Tibial artery (tissue), 4 donors: ENCODE measurements at regions not wholly inside any gene's neighbourhood (a gene's known extent, or its start where the extent isn't known, plus 50 kb on each side); places are given as distances from the start of the nearest gene placed in this dataset.
"Not testable (repeated sequence)": the region's sequence is repeated elsewhere in the genome, so short reads cannot be mapped to it uniquely, and the experiment has no call there.

Experiments used
- DNase-seq, 2 donors: peaks; one replicate each; pipeline ENCODE4 v3.0.0-alpha.2; 2019
- H3K27ac ChIP-seq, 2 donors: fragments of 200-600 bp; sonication (generic) in 1 of 2; 1 replicate in 1 of 2; 2 replicates in 1 of 2; pipeline ENCODE4 v1.5.1; 2018 to 2019; ENCODE audit warnings: mild to moderate bottlenecking in 1 of 2
- H3K27me3 ChIP-seq, 2 donors: fragments of 200-600 bp; sonication (generic) in 1 of 2; one replicate each; pipeline versions ENCODE4 v1.5.1 to v1.6.0; 2016 to 2019
- H3K36me3 ChIP-seq, 3 donors: fragments of 200-600 bp; sonication (generic) in 2 of 3; one replicate each; pipeline ENCODE4 v1.5.1; 2016 to 2019; ENCODE audit warnings: mild to moderate bottlenecking in 2 of 3
- H3K4me1 ChIP-seq, 4 donors: fragments of 200-600 bp; sonication (generic) in 2 of 4; 1 replicate in 3 of 4; 2 replicates in 1 of 4; pipeline ENCODE4 v1.5.1; 2016 to 2019
- H3K4me3 ChIP-seq, 2 donors: fragments of 200-600 bp; sonication (generic) in 1 of 2; 1 replicate in 1 of 2; 2 replicates in 1 of 2; pipeline ENCODE4 v1.5.1; 2018 to 2019; ENCODE audit warnings: mild to moderate bottlenecking in 2 of 2
- H3K9me3 ChIP-seq, 3 donors: fragments of 200-600 bp; sonication (generic) in 1 of 3; one replicate each; pipeline ENCODE4 v1.5.1; 2016 to 2019
- CTCF ChIP-seq, 2 experiments: fragments of 200-600 bp in 1 of 2; fragments of 450-650 bp in 1 of 2; IDR thresholded peaks; one replicate each; pipeline ENCODE4 v1.5.1; 2017 to 2019; ENCODE audit warnings: antibody characterized with exemption in 2 of 2, mild to moderate bottlenecking in 1 of 2, moderate library complexity in 1 of 2
- intact Hi-C: fragments of 100-400 bp; cut with DNase I; formaldehyde crosslinking; loops from one replicate; pipeline ENCODE4 v1.15.0; 2023; ENCODE audit warnings: low total_unique reads

GRCh38 chr18:55974521-55974920, 386.5 kb upstream of the TCF4 start:
- H3K9me3 ChIP-seq = peaks cover 0 to 3% (median 0%) of the 10 kb centered on the region in 3 donors
- H3K4me1 ChIP-seq = no peaks in the 10 kb centered on the region
- no peak for DNase-seq
- no peaks in the 10 kb centered on the region for H3K36me3 ChIP-seq
- intact Hi-C loops = no loop called here
- no peaks in the 10 kb centered on the region for H3K27me3 ChIP-seq
- H3K4me3 ChIP-seq = no peak overlapping the region
- no peak overlapping the region for H3K27ac ChIP-seq
- TF ChIP-seq CTCF (IDR thresholded peaks at IDR 0.05) = no peak

- H3K9me3 ChIP-seq = no peaks in the 10 kb centered on the region
- no peaks in the 10 kb centered on the region for H3K4me1 ChIP-seq
- H3K4me3 ChIP-seq = no peak overlapping the region
- TF ChIP-seq CTCF (IDR thresholded peaks at IDR 0.05) = no peak
- H3K27me3 ChIP-seq = no peaks in the 10 kb centered on the region
- intact Hi-C loops = no loop called here
- no peak for DNase-seq
- H3K36me3 ChIP-seq = no peaks in the 10 kb centered on the region
- H3K27ac ChIP-seq = no peak overlapping the region
Measured at GRCh38 chr18:55968550-55968949, 380.6 kb upstream of the TCF4 start.

GRCh38 chr18:55967019-55967418, 379.0 kb upstream of the TCF4 start:
- TF ChIP-seq CTCF (IDR thresholded peaks at IDR 0.05) = no peak
- Histone ChIP-seq H3K27ac (no peak overlapping the region), H3K27me3 (no peaks in the 10 kb centered on the region), H3K4me3 (no peak overlapping the region), H3K4me1 (no peaks in the 10 kb centered on the region), H3K36me3 (no peaks in the 10 kb centered on the region), H3K9me3 (no peaks in the 10 kb centered on the region)
- intact Hi-C loops = no loop called here
- DNase-seq = no peak

- no peak for TF ChIP-seq CTCF (IDR thresholded peaks at IDR 0.05)
- intact Hi-C loops = no loop called here
- no peak overlapping the region for H3K4me3 ChIP-seq
- H3K36me3 ChIP-seq = no peaks in the 10 kb centered on the region
- H3K4me1 ChIP-seq = no peaks in the 10 kb centered on the region
- no peaks in the 10 kb centered on the region for H3K9me3 ChIP-seq
- DNase-seq = no peak
- H3K27me3 ChIP-seq = no peaks in the 10 kb centered on the region
- no peak overlapping the region for H3K27ac ChIP-seq
Measured at GRCh38 chr18:55964171-55964570, 376.2 kb upstream of the TCF4 start.

GRCh38 chr18:55953326-55953725, 365.3 kb upstream of the TCF4 start:
- H3K27me3 ChIP-seq = no peaks in the 10 kb centered on the region
- H3K4me3 ChIP-seq = no peak overlapping the region
- H3K4me1 ChIP-seq = no peaks in the 10 kb centered on the region
- H3K9me3 ChIP-seq = no peaks in the 10 kb centered on the region
- DNase-seq = no peak
- H3K27ac ChIP-seq = no peak overlapping the region
- no peak for TF ChIP-seq CTCF (IDR thresholded peaks at IDR 0.05)
- intact Hi-C loops = no loop called here
- H3K36me3 ChIP-seq = no peaks in the 10 kb centered on the region

GRCh38 chr18:55951738-55952137, 363.7 kb upstream of the TCF4 start:
- H3K4me3 ChIP-seq, H3K9me3 ChIP-seq, H3K36me3 ChIP-seq, DNase-seq, intact Hi-C loops, H3K27me3 ChIP-seq, H3K4me1 ChIP-seq, H3K27ac ChIP-seq: not testable (repeated sequence)
